ENCODE measurements at regions not wholly inside any gene's neighbourhood (a gene's known extent, or its start where the extent isn't known, plus 50 kb on each side); places are given as distances from the start of the nearest gene placed in this dataset.
A peak's percentile ranks its signal among the peaks of the same experiment; 100 is the strongest.
"Not testable (repeated sequence)": the region's sequence is repeated elsewhere in the genome, so short reads cannot be mapped to it uniquely, and the experiment has no call there.

GRCh38 chr2:88865801-88866371 lies 174.4 kb downstream of the RPIA start:
- DNase-seq: no peak

GRCh38 chr2:88866756-88867155 lies 175.3 kb downstream of the RPIA start:
- DNase-seq: no peak

DNA sequence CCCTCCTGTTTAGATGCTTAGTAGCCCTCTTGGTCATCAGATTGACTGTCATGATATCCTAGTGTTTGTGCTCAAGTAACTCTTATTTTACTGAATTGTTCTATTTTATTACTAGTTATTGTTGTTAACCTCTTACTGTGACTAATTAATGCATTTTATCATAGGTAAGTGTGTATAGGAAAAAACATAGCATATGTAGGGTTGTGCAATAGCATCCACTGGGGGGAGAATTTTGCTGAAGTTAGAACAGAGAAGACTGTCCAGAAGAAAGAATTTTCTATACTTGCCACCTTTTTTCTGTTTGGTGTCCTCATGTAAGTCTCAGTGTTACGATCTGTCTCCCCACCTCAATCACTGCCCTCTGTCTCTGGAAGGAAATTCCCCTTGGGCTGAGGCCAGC lies 177.4 kb downstream of the RPIA start:
- DNase-seq: no peak

DNA sequence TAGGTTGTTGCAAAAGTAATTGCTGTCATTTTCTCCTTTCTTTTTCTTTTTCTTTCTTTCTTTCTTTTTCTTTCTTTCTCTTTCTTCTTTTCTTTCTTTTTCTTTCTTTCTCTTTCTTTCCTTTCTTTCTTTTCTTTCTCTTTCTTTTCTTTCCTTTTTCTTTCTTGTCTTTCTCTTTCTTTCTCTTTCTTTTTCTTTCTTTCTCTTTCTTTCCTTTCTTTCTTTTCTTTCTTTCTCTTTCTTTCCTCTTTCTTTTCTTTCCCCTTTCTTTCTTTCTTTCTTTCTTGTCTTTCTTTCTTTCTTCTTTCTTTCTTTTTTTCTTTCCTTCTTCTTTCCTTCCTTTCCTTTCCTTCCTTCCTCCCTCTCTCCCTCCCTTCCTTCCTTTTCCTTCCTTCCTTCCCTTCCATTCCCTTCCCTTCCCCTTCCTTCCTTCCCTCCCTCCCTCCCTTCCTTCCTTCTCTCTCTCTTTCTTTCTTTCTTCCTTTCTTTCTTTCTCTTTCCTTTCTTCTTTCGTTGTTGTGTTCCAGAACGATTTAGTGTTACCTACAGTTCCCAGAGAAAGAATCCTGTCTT lies 178.9 kb downstream of the RPIA start:
- no peak for DNase-seq

DNA sequence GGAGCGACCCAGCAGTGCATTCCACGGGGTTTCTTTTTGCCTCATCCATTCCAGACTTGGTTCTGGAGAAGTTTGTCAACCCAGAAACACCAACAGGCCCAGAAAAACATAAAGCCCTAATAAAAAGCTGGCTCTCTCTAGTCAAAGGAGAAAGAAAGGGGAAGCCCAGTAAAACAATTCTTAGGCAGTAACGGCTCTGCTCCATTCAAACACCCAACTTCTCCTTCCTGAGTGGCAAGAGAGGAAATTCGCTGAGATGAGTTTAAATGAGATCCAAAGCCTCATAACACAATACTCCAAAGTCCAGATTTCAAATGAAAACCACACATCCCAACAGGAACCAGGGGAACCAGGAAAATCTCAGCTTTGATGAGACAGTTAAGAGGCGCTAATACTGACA lies 179.9 kb downstream of the RPIA start:
- DNase-seq: no peak

- DNase-seq: no peak
These were observed 182.1 kb downstream of the RPIA start for GRCh38 chr2:88873620-88874019.

DNA sequence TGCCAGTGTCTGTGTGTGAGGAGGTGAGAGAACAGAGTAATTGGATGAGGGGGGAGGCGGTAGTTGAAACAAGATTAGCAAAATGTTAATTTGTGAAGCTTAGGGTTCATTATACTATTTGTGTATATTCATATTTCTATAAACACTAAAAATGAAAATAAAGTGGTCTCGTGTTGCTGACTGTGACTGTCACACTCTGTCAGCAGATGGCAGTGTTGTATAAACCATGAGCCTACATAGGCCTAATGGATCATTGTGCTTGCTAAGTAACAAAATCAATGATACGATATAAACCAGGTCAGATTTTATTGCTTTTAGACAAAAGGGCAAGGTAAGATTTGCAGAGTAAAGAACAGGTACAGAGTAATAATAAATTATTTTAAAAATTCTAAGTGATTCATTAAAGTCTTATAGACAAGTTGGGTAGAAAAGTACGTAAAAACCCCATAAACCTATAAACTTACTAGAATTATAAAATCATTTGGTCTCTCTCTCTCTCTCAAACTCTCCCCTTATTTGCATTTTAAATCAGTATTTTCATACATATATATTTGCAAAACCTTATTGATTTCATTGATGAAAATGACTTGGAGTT lies 182.7 kb downstream of the RPIA start:
- DNase-seq: peak; percentile 45

- no peak for DNase-seq
These were observed 184.3 kb downstream of the RPIA start for GRCh38 chr2:88875736-88876135.

DNA sequence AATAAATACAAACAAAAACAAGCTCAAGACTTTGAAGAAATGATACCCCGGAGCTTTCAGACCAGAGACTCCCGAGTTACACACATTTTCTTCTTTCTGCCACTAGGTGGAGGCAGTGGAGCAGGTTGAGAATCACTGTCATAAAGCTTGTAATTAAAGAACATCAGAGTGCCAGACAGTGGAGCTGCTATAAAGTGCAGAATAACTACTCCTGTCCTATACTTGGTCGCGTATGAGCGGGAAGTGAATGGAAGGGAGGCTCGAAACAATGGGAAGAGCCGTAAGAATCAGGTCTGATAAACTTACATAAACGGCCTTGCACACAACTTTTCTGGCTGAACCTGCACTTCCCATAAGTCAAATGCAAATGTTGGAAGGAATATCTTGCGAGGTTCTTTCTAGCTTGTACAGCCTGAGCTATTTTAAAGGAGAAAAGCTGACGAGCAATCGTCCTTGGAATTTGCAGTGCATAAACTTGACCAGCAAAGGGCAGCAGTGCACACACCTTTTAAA lies 189.0 kb downstream of the RPIA start:
- DNase-seq: no peak

GRCh38 chr2:88885275-88885674 lies 193.8 kb downstream of the RPIA start:
- DNase-seq: no peak

DNA sequence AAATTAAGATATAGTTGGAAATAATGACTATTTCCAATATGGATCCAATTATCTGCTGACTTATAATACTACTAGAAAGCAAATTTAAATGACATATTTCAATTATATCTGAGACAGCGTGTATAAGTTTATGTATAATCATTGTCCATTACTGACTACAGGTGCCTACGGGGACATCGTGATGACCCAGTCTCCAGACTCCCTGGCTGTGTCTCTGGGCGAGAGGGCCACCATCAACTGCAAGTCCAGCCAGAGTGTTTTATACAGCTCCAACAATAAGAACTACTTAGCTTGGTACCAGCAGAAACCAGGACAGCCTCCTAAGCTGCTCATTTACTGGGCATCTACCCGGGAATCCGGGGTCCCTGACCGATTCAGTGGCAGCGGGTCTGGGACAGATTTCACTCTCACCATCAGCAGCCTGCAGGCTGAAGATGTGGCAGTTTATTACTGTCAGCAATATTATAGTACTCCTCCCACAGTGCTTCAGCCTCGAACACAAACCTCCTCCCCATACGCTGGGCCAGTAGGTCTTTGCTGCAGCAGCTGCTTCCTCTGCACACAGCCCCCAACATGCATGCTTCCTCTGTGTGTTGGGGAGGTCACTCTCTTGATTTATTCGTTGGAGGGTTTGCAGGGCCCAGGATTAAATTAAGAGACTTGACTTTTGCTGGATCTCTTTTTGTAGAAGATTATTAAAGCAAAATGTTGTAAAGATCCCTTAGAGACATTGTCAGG lies 194.4 kb downstream of the RPIA start:
- DNase-seq: no peak

DNA sequence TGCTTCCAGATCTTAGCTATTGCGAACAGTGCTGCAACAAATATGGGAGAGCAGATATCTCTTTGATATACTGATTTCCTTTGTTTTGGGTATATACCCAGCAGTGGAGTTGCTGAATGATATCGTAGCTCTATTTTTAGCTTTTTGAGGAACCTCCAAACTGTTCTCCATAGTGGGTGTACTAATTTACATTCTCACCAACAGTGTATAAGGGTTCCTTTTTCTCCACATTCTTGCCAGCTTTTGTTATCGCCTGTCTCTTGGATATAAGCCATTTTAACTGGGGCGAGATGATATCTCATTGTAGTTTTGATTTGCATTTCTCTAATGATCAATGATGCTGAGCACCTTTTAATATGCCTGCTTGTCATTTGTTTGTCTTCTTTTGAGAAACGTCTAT lies 196.0 kb downstream of the RPIA start:
- DNase-seq: not testable (repeated sequence)

GRCh38 chr2:88892207-88892606 lies 200.7 kb downstream of the RPIA start:
- DNase-seq: no peak

DNA sequence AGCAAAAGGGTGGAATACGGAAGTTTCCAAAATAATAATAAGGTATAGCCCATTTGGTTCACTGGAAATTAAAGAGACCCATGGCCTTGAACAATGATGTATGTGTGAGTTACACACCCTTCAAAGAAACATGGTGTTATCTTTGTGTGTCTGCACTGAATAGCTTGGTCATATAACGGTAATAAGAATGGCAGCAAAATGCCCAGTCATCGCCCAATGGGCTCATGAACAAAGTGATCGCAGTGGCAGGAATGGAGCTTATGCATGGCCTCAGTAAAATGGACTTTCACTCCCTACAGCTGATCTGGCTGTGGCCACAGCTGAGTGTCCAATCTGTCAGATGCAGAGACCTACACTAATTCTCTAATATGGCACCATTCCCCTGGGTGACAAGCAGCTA lies 201.3 kb downstream of the RPIA start:
- no peak for DNase-seq

GRCh38 chr2:88896971-88897370 lies 205.5 kb downstream of the RPIA start:
- no peak for DNase-seq

GRCh38 chr2:88897715-88898114 lies 206.2 kb downstream of the RPIA start:
- DNase-seq: no peak

GRCh38 chr2:88903749-88904353 lies 212.4 kb downstream of the RPIA start:
- no peak for DNase-seq

- no peak for DNase-seq
These were observed 221.8 kb downstream of the RPIA start for GRCh38 chr2:88913280-88913679.

GRCh38 chr2:88919087-88919738 lies 227.7 kb downstream of the RPIA start:
- no peak for DNase-seq

- DNase-seq: not testable (repeated sequence)
These were observed 228.9 kb downstream of the RPIA start for GRCh38 chr2:88920399-88920798.

GRCh38 chr2:88924533-88924932 lies 233.1 kb downstream of the RPIA start:
- no peak for DNase-seq

DNA sequence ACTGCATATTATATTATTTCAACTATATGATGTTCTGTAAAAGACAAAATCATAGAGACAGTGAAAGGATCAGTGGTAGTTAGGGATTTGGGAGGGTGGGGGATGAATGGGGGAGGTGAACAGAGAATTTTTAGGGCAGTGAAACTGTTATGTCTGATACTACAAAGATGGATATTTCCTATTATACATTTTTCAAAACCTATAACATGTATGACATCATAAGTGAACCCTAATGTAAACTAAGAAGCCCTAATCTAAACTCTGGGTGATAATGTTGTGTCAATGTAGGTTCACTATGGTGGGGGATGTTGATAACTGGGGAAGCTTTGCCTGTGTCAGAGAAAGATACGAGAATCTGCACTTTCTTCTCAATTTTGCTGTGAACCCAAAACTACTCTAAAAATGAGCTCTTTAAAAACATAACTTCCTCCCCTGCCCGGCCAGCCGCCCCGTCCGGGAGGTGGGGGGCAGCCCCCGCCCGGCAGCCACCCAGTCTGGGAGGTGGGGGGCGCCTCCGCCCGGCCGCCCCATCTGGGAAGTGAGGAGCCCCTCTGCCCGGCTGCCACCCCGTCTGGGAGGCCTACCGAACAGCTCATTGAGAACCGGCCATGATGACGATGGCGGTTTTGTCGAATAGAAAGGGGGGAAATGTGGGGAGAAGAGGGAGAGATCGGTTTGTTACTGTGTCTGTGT lies 234.4 kb downstream of the RPIA start:
- DNase-seq: no peak

Measured in SHP77 treated with DMSO at 0.1 percent for 48 hours (cell line).